ENCODE measurements at regions not wholly inside any gene's neighbourhood (a gene's known extent, or its start where the extent isn't known, plus 50 kb on each side); places are given as distances from the start of the nearest gene placed in this dataset.

DNA sequence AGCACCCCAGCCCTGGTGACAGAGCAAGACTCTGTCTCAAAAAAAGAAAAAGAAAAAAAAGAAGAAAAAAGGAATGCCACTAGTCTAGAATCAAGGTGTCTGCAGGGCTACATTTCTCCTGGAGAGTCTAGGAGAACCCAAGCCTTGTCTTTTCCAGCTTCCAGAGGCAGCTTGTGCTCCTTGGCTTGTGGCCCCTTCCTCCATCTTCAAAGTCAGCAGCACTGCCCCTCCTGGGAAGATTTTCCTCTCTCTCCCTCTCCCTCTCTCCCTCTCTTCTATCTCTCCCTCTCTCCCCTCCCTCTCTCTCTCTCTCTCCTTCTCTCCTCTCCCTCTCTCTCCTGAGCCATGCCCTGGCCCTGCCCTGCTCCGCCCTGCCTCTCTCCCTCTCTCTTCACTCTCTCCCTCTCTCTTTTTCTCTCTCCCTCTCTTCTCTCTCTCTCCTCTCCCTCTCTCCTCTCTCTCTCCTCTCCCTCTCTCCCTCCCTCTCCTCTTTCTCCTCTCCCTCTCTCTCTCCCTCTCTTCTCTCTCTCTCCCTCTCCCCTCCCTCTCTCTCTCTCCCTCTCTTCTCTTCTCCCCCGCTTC lies 97.7 kb upstream of the FGF3 start:
- no peak overlapping the region for H3K18ac ChIP-seq (ENCODE audit: insufficient read length, low read depth, low read length)
- no peaks in the 10 kb centered on the region; the same call in 1 of the 2 replicates for H3K4me1 ChIP-seq (ENCODE audit: insufficient read depth, low read length)
- H3T11ph ChIP-seq (ENCODE audit: low read length) = no peak overlapping the region
- Mint-ChIP-seq H3K36me3 (ENCODE audit: insufficient read depth in 1 of 3, low read depth in 3 of 3) (no peaks in the 10 kb centered on the region; a peak in 1 of 7 replicates), H3K27ac (no peak overlapping the region), H3K27me3 (ENCODE audit: low read depth) (peaks cover 42% of the 10 kb centered on the region), H3K9me3 (peaks cover 0 to 8% of the 10 kb centered on the region in 2 experiments; a peak in 1 of 5 replicates), H3K4me1 (peaks cover 4 to 6% of the 10 kb centered on the region in 2 experiments; a peak in 3 of 4 replicates), H3K4me3 (no peak overlapping the region)
- no peaks in the 10 kb centered on the region for H3K79me2 ChIP-seq (ENCODE audit: insufficient read depth, low read length)
- no peak overlapping the region for H3K23ac ChIP-seq (ENCODE audit: insufficient read length, low read depth, low read length)
- H2BK12ac ChIP-seq (ENCODE audit: insufficient read length, low read depth, low read length) = no peak overlapping the region
- no peak for DNase-seq
- H2BK15ac ChIP-seq (ENCODE audit: low read depth, low read length) = no peak overlapping the region
- no peak overlapping the region for H4K91ac ChIP-seq (ENCODE audit: insufficient read length, low read depth, low read length)
- H3K27ac ChIP-seq (ENCODE audit: insufficient read length, low read depth, low read length) = no peak overlapping the region
- no peak overlapping the region for H3K14ac ChIP-seq (ENCODE audit: insufficient read depth, low read length)
- H2BK20ac ChIP-seq (ENCODE audit: low read depth, low read length, poor library complexity, severe bottlenecking) = no peak overlapping the region
- no peak overlapping the region for H2AK5ac ChIP-seq (ENCODE audit: insufficient read length, low read length)
- H3K23me2 ChIP-seq (ENCODE audit: insufficient read length, low read depth, low read length, poor library complexity, severe bottlenecking) = no peaks in the 10 kb centered on the region
- TF ChIP-seq, protein P1, sequence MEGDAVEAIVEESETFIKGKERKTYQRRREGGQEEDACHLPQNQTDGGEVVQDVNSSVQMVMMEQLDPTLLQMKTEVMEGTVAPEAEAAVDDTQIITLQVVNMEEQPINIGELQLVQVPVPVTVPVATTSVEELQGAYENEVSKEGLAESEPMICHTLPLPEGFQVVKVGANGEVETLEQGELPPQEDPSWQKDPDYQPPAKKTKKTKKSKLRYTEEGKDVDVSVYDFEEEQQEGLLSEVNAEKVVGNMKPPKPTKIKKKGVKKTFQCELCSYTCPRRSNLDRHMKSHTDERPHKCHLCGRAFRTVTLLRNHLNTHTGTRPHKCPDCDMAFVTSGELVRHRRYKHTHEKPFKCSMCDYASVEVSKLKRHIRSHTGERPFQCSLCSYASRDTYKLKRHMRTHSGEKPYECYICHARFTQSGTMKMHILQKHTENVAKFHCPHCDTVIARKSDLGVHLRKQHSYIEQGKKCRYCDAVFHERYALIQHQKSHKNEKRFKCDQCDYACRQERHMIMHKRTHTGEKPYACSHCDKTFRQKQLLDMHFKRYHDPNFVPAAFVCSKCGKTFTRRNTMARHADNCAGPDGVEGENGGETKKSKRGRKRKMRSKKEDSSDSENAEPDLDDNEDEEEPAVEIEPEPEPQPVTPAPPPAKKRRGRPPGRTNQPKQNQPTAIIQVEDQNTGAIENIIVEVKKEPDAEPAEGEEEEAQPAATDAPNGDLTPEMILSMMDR (conservative IDR thresholded peaks at IDR 0.05) = no peak
- H2BK5ac ChIP-seq (ENCODE audit: insufficient read length, low read length) = no peak overlapping the region
- H3K4me2 ChIP-seq (ENCODE audit: insufficient read depth, insufficient read length, low read length) = no peak overlapping the region
- H3K9me3 ChIP-seq (ENCODE audit: control insufficient read depth, low read depth, low read length) = no peaks in the 10 kb centered on the region
- H4K8ac ChIP-seq (replicated peaks; ENCODE audit: insufficient read length, low read depth, low read length) = no peak overlapping the region
- H3K4ac ChIP-seq (ENCODE audit: low read depth, low read length) = no peak overlapping the region
- no CpG with 5 or more reads among the region's 2 CpGs for WGBS (ENCODE audit: extremely low coverage, insufficient read length, low lambda C conversion rate)
- H3K9ac ChIP-seq (ENCODE audit: extremely low read depth, insufficient read length, low read length) = no peak overlapping the region
- no peaks in the 10 kb centered on the region for H3K79me1 ChIP-seq (ENCODE audit: insufficient read depth, low read depth, low read length, poor library complexity, severe bottlenecking)
- no peak overlapping the region for H2AFZ ChIP-seq (ENCODE audit: low read length)
- no peaks in the 10 kb centered on the region for H4K20me1 ChIP-seq (ENCODE audit: control insufficient read depth, insufficient read depth, insufficient read length)
- no peaks in the 10 kb centered on the region; the same call in 1 of the 2 replicates for H3K27me3 ChIP-seq (ENCODE audit: insufficient read depth, low read length)
- H3K56ac ChIP-seq (ENCODE audit: insufficient read length, low read depth, low read length) = no peak overlapping the region
- H2BK120ac ChIP-seq (ENCODE audit: low read depth, low read length, poor library complexity, severe bottlenecking) = no peak overlapping the region
- no peak overlapping the region for H4K5ac ChIP-seq (ENCODE audit: insufficient read length, low read depth, low read length)
